Mesothelial cell of epicardium (in vitro differentiated cells): ENCODE measurements at regions not wholly inside any gene's neighbourhood (a gene's known extent, or its start where the extent isn't known, plus 50 kb on each side); places are given as distances from the start of the nearest gene placed in this dataset.

Source experiments
- DNase-seq, 2 experiments: peaks; one replicate each; pipeline ENCODE4 v3.0.0; 2021; ENCODE audit warnings: low spot score in 2 of 2; ENCODE audit not compliant: unreplicated experiment in 2 of 2
- H3K27ac Mint-ChIP-seq: 2 replicates; pipeline ENCODE4 v1.8.0; 2021; ENCODE audit warnings: mixed read lengths
- H3K27me3 Mint-ChIP-seq: 2 replicates; pipeline ENCODE4 v1.8.0; 2021; ENCODE audit warnings: low read depth, mixed read lengths
- H3K36me3 Mint-ChIP-seq: 2 replicates; pipeline ENCODE4 v1.8.0; 2021; ENCODE audit warnings: mixed read lengths
- H3K4me1 Mint-ChIP-seq: 2 replicates; pipeline ENCODE4 v1.8.0; 2021; ENCODE audit warnings: mixed read lengths
- H3K4me3 Mint-ChIP-seq: 2 replicates; pipeline ENCODE4 v1.8.0; 2021; ENCODE audit warnings: mild to moderate bottlenecking, moderate library complexity, mixed read lengths
- H3K9me3 Mint-ChIP-seq: 2 replicates; pipeline ENCODE4 v1.8.0; 2021; ENCODE audit warnings: mixed read lengths
- TF ChIP-seq, protein P1 (sequence below): fragments of 200-600 bp; sonication (generic); IDR thresholded peaks from one replicate; pipeline ENCODE4 v1.5.0; 2021; ENCODE audit warnings: antibody characterized with exemption; ENCODE audit not compliant: unreplicated experiment

DNA sequence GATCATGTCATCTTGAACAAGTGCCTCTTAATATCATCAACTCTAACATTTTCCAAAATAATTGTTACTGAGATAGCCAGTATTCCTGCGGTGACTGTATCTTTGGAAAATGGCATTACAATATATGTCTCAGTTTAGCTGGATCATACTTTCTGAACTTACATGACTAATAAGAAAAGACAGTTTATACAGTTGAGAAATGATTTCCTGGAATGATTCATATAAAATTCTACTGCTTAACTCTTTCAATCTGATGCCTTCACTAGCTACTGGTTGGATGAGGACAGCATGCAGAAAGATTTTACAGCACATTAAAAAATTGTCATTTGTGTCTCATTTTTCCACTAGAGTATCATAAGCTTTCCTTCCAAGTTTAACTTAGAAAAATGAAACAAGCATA lies 302.1 kb downstream of the PCDH17 start:
- no peak for DNase-seq
- no peaks in the 10 kb centered on the region for H3K27me3 Mint-ChIP-seq
- TF ChIP-seq, protein P1, sequence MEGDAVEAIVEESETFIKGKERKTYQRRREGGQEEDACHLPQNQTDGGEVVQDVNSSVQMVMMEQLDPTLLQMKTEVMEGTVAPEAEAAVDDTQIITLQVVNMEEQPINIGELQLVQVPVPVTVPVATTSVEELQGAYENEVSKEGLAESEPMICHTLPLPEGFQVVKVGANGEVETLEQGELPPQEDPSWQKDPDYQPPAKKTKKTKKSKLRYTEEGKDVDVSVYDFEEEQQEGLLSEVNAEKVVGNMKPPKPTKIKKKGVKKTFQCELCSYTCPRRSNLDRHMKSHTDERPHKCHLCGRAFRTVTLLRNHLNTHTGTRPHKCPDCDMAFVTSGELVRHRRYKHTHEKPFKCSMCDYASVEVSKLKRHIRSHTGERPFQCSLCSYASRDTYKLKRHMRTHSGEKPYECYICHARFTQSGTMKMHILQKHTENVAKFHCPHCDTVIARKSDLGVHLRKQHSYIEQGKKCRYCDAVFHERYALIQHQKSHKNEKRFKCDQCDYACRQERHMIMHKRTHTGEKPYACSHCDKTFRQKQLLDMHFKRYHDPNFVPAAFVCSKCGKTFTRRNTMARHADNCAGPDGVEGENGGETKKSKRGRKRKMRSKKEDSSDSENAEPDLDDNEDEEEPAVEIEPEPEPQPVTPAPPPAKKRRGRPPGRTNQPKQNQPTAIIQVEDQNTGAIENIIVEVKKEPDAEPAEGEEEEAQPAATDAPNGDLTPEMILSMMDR = no peak
- no peak overlapping the region for H3K27ac Mint-ChIP-seq
- H3K4me1 Mint-ChIP-seq = no peaks in the 10 kb centered on the region
- H3K4me3 Mint-ChIP-seq = no peak overlapping the region
- no peaks in the 10 kb centered on the region for H3K36me3 Mint-ChIP-seq
- H3K9me3 Mint-ChIP-seq = no peaks in the 10 kb centered on the region

DNA sequence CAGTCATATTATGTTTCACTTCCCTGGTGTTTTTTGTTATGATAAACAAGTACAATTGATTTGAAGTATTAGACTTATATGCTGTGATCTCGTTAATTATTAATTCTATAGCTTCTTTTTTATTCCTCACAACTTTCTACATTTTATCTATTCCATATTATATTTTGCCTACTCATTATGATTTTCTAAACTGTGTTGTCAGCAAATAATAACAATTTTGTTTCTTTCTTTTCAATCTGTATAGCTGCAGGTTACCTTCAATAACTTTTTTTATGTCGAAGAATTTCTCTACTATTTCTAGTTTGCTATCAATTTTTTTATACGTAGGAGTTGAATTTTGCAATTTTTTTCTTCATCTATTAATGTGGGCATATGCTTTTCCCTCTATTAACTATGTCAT lies 304.4 kb downstream of the PCDH17 start:
- no peak overlapping the region for H3K27ac Mint-ChIP-seq
- H3K4me1 Mint-ChIP-seq = no peaks in the 10 kb centered on the region
- H3K4me3 Mint-ChIP-seq = no peak overlapping the region
- no peaks in the 10 kb centered on the region for H3K27me3 Mint-ChIP-seq
- no peaks in the 10 kb centered on the region for H3K9me3 Mint-ChIP-seq
- H3K36me3 Mint-ChIP-seq = no peaks in the 10 kb centered on the region
- TF ChIP-seq, protein P1 = no peak
- no peak for DNase-seq

DNA sequence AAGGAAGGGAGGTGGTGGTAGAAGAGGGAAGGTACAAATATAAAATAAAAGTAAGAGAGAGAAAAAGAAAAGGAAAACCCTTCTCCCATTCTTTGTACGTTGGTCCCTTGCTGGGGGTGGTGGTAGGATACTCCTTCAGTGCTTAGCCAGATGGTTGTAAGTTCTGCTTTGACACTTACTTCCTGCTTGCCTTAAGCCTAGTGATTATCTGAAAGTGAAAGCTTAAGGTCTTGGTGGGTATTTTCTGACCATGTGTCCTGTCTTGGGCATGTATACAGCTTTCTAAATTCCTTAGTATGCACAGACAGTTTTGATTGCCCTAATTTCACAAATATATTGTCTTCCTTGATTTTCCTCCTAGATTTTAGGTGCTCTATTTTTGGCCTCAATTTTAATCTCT lies 314.8 kb downstream of the PCDH17 start:
- H3K27ac Mint-ChIP-seq = no peak overlapping the region
- H3K27me3 Mint-ChIP-seq = no peaks in the 10 kb centered on the region
- no peak overlapping the region for H3K4me3 Mint-ChIP-seq
- TF ChIP-seq, protein P1 = no peak
- no peaks in the 10 kb centered on the region for H3K4me1 Mint-ChIP-seq
- peaks cover 21% of the 10 kb centered on the region for H3K9me3 Mint-ChIP-seq
- no peaks in the 10 kb centered on the region for H3K36me3 Mint-ChIP-seq
- no peak for DNase-seq

DNA sequence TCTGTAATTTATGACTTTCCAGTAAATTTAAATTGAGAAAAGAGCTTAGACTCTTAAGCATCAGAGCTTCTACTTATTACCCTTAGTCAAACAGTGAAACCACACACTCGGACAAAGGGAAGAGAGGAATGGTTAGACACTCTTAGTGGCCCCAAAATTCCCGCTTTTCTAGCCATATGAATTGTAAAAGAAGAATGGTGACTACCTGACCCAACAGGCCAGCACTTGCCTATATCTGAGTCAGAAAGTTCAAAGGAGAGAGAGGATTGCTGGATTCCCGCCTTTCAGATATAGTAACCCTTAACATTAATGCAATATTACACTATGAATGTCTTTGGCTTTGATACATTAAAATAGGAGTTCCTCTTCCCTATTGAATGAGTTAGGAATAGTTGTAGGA lies 317.3 kb downstream of the PCDH17 start:
- Mint-ChIP-seq H3K4me1 (no peaks in the 10 kb centered on the region), H3K27me3 (no peaks in the 10 kb centered on the region), H3K36me3 (no peaks in the 10 kb centered on the region), H3K9me3 (peaks cover 28% of the 10 kb centered on the region), H3K27ac (no peak overlapping the region), H3K4me3 (no peak overlapping the region)
- TF ChIP-seq, protein P1 = no peak
- DNase-seq = no peak

DNA sequence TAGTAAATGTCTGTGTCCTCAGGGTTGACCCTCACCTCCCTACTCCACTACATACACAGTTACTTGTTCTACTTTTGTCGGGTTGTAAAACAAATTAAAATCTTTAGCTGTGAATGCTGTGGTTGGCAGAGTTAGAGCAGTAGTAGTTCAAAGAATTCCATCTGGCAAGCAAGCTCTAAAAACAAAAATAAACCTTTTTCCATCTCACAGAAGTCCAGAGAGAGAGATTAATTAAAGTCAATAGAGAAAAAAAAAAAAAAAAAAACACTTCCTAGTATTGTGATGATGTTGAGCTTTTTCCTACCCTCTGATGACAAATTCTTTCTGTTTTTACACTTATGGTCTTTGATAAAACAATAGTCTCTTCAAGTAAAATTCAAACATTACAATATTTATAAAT lies 338.4 kb downstream of the PCDH17 start:
- no peak for DNase-seq
- no peak overlapping the region for H3K4me3 Mint-ChIP-seq
- TF ChIP-seq, protein P1 = no peak
- no peaks in the 10 kb centered on the region for H3K27me3 Mint-ChIP-seq
- peaks cover 19% of the 10 kb centered on the region for H3K9me3 Mint-ChIP-seq
- H3K36me3 Mint-ChIP-seq = peaks cover 10% of the 10 kb centered on the region
- no peak overlapping the region for H3K27ac Mint-ChIP-seq
- peaks cover 8% of the 10 kb centered on the region for H3K4me1 Mint-ChIP-seq

DNA sequence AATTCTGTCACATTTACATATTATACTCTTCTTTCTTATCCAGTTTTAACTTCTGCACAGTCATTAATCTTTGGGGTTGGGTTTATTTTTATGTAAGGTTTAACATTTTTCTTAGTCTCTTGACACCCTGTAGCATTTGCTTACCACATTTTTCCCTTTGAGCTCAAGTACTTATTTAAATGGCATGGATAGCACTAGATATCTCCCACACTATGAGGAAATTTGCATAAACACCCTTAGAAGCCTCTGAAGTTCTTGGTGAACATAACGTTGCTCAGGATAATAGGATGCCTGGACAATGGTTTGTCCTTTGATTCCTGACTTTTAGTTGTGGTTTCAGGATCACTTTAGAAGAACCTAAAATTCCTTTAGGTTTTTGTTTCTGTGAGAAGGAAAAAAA lies 338.9 kb downstream of the PCDH17 start:
- TF ChIP-seq, protein P1 = no peak
- DNase-seq = no peak
- peaks cover 10% of the 10 kb centered on the region for H3K36me3 Mint-ChIP-seq
- no peak overlapping the region for H3K27ac Mint-ChIP-seq
- H3K4me1 Mint-ChIP-seq = peaks cover 8% of the 10 kb centered on the region
- H3K4me3 Mint-ChIP-seq = no peak overlapping the region
- no peaks in the 10 kb centered on the region for H3K27me3 Mint-ChIP-seq
- peaks cover 19% of the 10 kb centered on the region for H3K9me3 Mint-ChIP-seq
